DMS114 treated with DMSO at 0.1 percent for 48 hours (cell line): ENCODE measurements at regions not wholly inside any gene's neighbourhood (a gene's known extent, or its start where the extent isn't known, plus 50 kb on each side); places are given as distances from the start of the nearest gene placed in this dataset.
"Not testable (repeated sequence)": the region's sequence is repeated elsewhere in the genome, so short reads cannot be mapped to it uniquely, and the experiment has no call there.

Experiments used
- DNase-seq: peaks from one replicate; lab custom pipeline; 2025; ENCODE audit not compliant: unreplicated experiment; lab: John Stamatoyannopoulos, UW

DNA sequence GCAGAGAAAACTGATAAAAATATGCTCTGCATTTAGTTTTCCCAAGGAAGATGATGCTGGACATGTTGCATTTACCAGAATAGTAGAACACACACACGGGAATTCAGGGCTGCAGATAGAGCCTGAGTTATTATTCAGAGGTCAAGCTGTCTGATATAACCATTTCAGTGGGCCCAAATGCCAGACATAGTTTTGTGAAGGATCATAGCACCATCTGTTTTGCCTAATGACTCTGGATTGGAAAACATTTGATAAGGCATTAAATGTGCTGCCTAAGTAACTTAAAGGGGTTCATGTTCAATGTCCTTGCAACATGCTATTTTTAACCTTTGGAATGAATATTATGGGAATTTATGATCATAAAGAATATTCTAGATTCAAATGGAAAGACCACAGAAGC lies 666.2 kb downstream of the PRIM2 start:
- not testable (repeated sequence) for DNase-seq

DNA sequence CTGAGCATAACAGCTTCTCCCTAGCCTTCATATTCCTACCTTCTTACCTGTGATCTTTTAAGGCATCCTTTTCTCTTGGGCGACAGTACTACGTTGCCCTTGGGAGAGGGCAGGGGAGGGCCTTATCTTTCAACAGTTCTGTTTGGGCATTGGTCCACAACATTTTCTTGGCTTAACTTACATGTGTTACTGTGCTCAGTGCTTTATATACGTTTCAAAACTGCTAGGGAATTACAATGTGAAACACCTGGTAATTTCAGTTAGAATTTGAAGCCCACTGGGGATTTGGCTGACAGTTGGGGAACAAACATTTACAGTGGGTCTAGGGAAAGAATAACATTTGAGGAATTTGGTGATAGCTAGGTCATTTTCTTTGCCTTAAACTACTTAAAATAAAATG lies 667.1 kb downstream of the PRIM2 start:
- not testable (repeated sequence) for DNase-seq

DNA sequence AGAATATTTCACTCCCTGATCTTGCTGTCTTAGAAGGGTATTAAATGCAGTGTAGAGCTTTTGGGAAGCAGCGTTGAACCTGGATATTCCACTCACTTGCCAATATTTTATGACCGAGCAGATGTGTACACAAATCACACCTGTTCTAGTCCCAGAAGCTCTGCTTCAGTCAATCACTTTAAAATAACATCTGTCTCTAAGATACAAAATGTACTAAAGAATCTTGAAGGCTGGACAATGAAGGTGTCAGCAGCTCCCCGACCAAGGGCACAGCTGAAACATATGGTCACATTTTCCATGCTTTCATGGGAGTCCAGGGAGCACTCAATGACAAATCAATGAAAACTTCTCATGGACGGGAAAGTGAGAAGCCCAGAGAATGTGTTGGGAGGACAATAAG lies 668.3 kb downstream of the PRIM2 start:
- DNase-seq = not testable (repeated sequence)

DNA sequence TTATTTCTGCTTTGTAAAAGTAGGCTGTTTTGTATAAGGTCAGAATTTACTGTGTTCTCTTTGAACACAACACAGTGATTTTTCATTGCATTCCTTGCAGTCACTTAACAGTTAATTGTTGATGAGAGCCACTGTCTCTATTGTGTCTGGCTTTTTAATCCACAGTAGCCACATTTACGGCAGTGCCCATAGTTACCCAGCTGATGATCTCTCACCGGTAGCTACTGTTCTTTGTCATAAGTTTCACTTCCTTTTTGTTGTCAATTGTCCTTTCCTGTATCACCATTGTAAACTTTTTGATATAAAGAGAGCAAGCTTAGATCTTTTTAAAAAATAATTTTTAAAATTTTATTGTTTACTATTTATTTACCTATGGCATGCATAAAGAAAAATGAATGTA lies 669.2 kb downstream of the PRIM2 start:
- DNase-seq = not testable (repeated sequence)

DNA sequence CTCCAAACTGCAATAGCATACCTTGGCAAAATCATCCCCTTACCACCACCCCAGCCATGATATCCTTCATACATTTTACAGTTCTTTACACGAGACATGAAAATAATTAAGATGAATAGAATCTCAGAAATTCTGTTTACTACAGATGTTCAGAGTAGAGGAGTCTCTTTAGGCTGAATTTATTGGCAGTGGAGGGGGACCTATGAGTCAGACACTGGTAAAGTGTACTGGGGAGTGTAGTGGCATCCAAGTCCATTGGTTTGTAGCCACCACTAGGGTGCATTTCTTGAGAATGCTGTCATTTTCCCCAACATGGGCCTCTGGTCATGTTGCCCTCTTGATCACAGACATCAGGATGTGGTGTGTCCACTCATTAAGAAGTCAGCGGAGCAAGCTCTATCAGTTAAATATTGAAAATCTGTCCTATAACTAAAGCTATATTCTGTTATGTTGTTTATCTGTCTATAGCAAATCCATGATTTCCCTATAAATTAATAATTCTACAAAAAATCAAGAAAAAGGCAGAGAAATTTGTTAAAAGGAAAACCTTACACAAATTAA lies 672.2 kb downstream of the PRIM2 start:
- not testable (repeated sequence) for DNase-seq

DNA sequence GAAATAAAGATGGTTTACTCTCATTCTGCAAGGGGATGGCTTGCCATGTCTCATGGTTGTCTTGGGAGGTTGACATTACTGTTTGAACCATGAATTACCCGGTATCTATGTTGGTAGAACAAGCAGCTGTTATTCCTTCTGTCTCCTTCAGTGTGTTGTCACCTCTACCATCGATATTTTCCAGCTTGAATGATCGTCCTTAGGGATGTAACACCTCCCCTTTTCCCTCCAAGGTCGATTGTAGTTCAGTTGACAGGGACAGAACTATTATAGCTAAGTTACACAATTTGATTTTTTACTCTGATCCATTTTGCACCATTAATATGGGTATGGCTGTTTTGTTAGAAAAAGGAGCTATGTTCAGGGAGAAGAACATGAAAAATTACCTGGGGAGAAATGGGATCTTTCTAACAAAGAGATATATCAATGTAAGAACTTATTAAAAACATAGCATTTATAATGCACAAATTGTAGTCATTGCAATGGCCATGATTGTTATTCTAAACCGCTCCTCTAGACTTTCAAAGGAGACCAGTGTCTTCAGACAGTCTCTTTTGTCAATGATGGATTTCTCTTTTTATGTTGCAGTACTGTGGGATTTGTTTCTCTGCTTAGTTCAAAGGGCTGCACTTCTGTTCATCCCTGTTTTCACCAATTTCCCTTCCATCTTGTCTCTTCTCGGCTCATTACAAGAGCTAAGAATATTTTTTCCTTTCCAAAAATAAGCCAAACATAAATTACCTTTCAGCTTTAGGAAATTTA lies 681.6 kb downstream of the PRIM2 start:
- DNase-seq = not testable (repeated sequence)

DNA sequence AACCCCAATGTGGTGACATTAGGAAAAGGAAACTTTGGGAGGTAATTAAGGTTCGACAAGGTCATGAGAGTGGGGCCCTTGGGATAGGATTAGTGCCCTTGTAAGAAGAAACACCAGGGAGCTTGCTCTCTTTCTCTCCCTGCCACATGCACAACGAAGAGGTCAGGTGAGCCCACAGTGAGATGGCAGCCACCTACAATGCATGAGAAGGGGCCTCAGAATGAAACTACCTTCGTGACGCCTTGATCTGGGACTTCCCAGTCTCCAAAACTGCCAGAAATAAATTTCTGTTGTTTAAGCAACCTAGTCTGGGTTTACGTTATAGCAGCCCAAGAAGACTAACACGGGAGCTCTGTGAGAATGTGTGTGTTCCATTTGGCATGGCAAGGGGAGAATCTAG lies 682.8 kb downstream of the PRIM2 start:
- DNase-seq = not testable (repeated sequence)

DNA sequence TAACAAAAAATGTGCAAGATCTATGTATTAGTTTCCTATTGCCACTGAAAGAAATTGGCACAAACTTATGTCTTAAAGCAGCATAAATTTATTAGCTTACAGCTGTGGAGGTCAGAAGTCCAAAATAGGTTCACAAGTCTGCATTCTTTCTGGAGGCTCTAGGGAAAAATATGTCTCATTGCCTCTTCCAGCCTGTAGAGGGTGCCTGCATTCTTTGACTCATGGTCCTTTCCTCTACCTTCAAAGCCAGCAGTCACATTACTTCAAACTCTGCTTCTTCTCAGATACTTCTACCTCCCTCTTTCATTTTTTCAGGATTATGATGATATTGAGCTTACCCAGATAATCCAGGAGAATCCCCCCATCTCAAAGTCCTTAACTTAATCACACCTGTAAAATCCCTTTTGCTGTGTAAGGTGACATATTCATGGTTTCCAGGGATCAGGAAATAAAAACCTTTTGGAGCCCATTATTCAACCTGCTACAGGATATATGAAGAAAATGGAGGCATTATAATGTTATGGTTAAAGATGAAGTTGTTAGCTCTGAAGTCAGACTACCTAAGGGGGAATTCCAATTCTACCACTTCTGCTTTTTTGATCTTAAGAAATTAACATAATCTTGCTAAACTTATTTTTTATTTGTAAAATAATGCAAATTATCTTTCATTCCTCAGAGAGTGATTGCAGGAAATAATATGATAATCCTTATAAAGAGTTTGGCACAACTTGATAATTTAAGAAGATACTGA lies 686.2 kb downstream of the PRIM2 start:
- not testable (repeated sequence) for DNase-seq

DNA sequence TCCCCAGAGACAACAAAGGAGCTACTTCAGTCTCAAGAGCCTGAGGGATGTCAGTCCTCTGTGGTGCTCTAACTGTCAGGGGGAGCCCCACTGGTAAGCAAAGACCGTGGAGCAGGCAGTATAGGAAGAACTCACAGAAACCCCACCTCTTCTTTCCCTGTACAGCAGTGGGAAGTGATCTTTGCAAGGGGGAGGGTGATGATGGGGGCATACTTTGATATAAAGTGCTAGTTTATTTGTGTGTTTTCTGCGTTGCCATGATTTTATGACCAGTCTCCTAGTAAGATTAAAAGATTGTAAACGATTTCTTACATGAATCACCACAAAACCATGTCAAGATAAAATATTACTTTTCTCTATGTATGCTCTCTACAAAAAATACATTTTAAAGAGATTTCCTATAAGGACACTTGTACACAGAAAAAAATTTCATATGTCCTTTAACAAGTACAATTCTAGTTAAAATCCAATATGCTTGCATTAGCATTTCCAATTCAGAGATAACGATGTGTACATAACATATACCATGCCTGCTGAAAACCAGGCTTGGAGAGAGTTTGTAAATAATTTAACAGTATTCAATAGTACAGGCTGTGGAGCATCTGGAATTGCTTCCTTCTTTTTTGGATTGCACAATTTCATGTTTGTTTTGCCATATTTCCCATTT lies 690.0 kb downstream of the PRIM2 start:
- not testable (repeated sequence) for DNase-seq

DNA sequence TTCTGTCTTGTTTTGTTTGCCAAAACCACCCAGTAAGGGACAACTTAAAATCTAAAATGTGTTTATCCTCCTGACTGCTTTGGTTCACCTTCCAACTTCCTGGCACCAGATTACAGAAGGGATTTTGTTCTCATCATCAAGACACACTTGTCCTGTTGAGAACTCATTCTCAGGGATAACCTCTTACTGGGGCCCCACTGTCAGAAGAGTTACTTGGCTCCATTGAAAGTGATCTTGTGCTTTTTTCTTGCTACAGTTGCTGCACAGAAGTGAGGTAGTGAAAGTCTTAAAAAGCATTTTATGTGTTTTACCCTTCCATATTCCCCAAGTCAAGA lies 690.5 kb downstream of the PRIM2 start:
- not testable (repeated sequence) for DNase-seq

DNA sequence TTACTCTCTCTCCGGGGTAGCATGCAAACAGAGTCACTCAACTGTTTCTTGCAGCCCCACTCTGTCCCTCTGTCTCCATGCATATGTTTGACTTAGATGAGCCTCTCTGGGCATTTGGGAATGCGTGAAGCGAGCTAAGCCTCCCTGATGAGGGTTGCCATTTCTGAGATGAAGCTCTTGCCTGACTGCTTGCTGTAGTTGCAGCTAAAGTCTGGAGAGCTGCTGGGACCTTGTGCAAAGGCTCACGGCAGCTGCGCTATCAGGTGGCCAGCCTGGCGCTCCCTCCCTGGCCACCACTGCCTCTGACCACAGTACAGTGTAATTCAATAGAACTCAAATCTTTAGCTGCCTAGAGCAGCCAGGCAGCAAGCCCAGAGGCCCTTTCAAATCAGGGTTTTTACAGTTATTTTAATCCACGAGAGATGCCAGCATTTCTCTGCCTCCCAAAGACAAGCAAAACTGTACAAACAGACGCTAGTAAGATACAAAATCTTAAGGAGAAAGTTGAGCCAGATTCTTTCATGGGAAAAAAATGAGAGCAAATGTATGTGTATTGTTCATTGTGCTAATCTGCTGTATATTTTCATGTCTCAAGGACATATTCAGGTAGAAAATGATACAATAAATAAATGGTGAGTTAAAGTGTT lies 694.6 kb downstream of the PRIM2 start:
- DNase-seq = not testable (repeated sequence)

DNA sequence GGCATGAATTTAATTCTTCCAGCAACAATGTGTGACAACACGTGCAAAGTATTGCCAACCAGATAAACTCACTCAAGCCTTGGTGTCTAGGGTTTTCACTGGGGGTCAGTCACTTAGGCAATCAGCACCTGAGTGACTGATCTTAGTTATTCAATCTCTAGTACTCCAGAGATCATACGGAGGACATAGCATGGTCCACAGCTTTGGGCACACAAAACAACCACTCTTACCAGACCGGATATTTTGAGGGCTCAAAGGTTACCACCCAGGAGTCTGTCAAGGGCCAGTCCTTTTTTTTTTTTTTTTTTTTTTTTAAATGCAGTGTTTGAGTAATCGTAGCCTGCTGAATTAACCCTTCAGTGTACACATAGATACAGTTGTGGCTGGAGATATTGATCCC lies 699.2 kb downstream of the PRIM2 start:
- DNase-seq = not testable (repeated sequence)

DNA sequence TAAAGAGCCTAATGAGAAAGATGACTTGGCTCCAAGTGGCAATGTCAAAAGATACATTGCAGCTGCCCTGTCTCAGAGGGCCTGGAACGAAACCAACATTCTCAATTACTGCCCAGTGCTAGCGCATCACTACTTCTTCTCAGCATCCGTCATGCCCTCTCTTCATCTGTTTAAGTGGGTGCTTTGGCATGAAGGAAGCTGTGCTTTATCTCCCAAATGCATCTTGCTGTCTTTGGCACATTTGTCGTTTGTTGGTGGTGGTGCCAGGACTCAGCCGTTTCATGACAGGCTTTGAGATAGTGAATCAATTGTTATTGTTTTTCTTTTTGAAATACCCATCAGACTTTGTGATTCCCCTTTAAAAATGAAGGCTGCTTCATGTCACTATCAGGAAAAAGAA lies 710.8 kb downstream of the PRIM2 start:
- DNase-seq = not testable (repeated sequence)

DNA sequence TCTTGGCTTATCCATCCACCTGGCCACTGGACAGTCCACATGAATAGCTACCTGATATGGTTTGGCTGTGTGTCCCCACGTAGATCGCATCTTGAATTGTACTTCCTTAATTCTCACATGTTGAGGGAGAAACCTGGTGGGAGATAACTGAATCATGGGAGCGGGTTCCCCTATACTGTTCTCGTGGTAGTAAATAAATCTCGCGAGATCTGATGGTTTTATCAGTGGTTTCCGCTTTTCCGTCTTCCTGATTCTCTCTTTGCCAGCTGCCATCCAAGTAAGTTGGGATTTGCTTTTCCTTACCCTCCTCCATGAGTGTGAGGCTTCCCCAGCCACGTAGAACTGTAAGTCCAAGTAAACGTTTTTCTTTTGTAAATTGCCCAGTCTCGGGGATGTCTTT lies 720.8 kb downstream of the PRIM2 start:
- not testable (repeated sequence) for DNase-seq

DNA sequence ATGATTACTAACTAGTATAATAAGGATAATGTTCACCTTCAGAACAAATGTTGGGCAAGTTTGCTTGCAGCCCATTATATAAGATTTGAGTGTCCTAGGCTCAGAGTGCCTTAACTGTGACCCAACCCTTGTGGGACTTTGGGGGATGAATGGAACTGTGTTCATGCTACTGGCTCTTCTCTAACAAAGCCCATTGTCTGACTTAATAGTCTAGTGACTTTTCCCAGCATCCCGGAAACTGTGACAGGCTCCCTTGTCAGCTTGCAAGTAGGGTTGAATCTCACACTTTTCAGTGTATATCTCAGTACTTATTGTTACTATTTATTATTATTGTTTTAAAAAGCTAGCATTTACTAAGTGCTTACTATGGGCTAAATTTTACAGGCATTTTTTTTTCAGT lies 729.2 kb downstream of the PRIM2 start:
- not testable (repeated sequence) for DNase-seq

DNA sequence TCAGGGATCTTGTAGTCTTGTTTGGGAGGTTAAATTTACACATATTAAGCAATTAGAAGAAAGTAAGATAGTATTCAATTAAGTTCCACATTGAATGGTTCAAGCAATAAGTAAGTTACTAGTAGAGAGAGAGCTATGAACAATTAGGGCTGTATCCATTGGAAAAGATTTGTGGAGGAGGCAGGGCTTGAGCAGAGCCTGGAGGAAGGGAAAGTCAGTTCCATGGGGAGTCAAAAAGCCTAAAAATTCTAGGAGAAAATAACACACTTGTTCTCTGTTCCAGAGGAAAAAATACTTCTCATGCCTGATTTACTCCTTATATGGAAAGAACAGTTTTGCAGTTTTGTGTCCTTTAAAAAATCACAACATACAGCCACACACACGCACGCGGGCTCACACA lies 730.0 kb downstream of the PRIM2 start:
- DNase-seq = not testable (repeated sequence)

DNA sequence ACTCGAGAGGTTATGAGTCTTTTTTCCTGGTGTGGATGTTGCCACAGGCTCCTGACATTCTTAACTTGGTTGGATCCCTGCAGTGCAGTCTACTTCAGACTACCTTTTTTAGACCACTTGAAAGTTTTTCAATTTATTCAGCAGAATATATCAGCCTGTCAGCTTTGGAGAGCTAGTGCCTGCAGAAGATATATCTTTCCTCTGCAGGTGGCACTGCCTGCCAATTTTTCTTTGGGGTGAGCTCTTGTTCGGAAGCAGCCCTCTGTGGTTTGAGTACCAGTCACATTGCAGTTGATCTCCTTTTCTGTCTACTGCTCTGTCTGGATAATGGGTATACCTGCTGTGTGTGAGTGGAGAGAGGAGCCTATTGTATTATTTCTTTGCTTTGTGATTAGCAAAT lies 730.4 kb downstream of the PRIM2 start:
- DNase-seq = peak; percentile 1

DNA sequence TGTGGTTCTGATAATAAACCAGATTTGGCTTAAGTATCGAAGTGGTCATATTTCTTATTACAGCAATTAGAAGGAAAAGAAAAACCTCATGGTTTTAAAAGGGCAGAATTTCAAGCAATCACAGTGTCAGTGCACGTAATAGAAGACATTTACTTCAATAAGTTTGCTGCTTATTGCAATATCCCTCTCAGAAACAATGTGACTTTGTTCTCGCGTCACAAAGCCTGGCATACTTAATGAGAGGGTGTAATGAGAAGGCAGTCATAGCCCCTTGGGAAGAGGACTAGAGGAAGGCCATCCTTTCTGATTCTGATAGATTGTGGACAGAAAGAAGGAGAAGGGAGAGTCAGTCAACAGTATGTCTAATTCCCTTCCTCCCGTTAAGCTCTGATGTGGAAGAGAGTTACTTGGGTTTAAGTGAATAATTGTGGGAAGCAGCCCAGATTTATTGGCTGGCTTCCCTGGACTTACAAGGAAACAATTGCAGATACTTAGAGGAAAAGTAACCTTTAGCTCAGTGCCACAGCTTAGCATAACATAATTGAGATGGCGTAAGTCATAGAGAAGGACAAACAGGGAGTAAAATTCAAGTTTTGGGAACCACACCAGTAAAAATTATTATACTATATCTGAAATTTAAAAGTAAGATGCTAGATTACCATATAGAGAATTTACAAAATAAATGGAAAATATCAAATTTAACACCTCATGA lies 738.2 kb downstream of the PRIM2 start:
- not testable (repeated sequence) for DNase-seq

DNA sequence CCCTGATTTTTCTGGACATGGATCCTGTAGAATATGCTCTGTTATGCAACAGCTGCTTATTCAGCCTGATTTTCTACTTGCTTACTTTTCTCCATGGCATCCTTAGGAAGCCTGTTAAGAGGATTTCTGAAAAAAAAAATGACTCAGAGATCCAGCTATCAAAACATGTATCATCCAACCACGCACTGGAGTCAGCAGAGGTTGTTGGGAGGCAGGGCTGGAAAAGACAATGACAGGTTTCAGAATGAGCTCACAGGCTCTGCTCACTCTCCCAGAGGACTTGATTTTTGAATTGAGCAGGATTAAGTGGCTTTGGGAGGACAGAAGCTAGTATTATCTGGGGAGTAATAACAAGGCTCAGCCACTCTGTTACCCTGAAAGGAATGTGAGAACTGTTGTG lies 742.3 kb downstream of the PRIM2 start:
- not testable (repeated sequence) for DNase-seq

DNA sequence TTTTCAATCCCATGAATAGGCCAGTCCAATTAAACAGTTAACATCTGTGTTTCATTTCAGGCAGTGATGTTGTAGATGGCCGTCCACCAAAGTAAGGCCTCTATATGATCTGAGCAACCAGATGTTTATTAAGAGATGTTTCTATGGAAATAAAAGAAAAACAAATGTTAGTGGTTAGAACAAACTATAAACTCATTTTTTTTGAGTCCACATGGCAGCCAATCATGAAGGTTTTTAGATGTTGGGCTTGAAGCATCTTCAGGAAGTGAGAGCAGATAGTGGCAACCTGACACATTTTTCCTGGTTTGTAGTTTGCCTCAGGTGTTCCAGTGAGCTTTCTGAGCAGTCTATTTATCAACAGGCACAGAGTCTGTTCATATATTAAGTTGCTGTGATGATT lies 746.1 kb downstream of the PRIM2 start:
- not testable (repeated sequence) for DNase-seq
